ENCODE measurements at regions not wholly inside any gene's neighbourhood (a gene's known extent, or its start where the extent isn't known, plus 50 kb on each side); places are given as distances from the start of the nearest gene placed in this dataset.

GRCh38 chr17:33438139-33438538, 145.0 kb upstream of the ASIC2 start:
- Histone ChIP-seq H3K27ac (ENCODE audit: control insufficient read depth, insufficient read depth) (no peak overlapping the region), H3K27me3 (replicated peaks in 1 of 2; ENCODE audit: control insufficient read depth in 2 of 2, insufficient read depth in 2 of 2, low read length in 1 of 2) (no peaks in the 10 kb centered on the region), H3K9ac (ENCODE audit: control insufficient read depth, insufficient read depth, low read length) (no peak overlapping the region), H4K20me1 (ENCODE audit: control insufficient read depth, insufficient read depth) (no peaks in the 10 kb centered on the region), H3K4me3 (no peak overlapping the region), H2AFZ (ENCODE audit: control insufficient read depth, low read depth, low read length) (no peak overlapping the region), H3K4me1 (ENCODE audit: control insufficient read depth, insufficient read depth, low read length) (no peaks in the 10 kb centered on the region), H3K79me2 (ENCODE audit: control insufficient read depth, insufficient read depth, low read length) (no peaks in the 10 kb centered on the region), H3K9me3 (replicated peaks; ENCODE audit: control insufficient read depth, insufficient read depth, low read length) (no peaks in the 10 kb centered on the region), H3K4me2 (ENCODE audit: control insufficient read depth, insufficient read depth) (no peak overlapping the region), H3K36me3 (ENCODE audit: control insufficient read depth in 2 of 2, insufficient read depth in 2 of 2, low read length in 1 of 2) (no peaks in the 10 kb centered on the region)
- ChIA-PET SMC1A (ENCODE audit: uncharacterized antibody, unreplicated experiment) (interaction anchor here (0.6 to 1.2 kb wide), 6 partner anchors 16 to 50 kb away, joined by 3 to 4 read pairs (median 3); no protein-coding TSS in a partner anchor), RAD21 (ENCODE audit: unreplicated experiment) (no interaction called here), POLR2A (no interaction called here), CTCF (interaction anchor here (1.0 kb wide), 1 partner anchor 50 kb away, joined by 3 read pairs; no protein-coding TSS in a partner anchor)
- WGBS (ENCODE audit: insufficient coverage, insufficient replicate concordance, low lambda C conversion rate, missing lambda C conversion rate) = 0% methylated on average over 2 of the region's 2 CpGs
- FAIRE-seq (no peak), DNase-seq (ENCODE audit: low read depth, low spot score) (no peak), ATAC-seq (no peak)
- no TSS peak for BruUV-seq (replicated peaks)
- intact Hi-C loops (cut with micrococcal nuclease; ENCODE audit: unreplicated experiment) = no loop called here
- in situ Hi-C loops (cut with MboI) = no loop called here
- no peak for TF ChIP-seq ZNF207 (IDR thresholded peaks at IDR 0.05; ENCODE audit: borderline replicate concordance)
- TF ChIP-seq NFXL1 (IDR thresholded peaks at IDR 0.05; ENCODE audit: borderline replicate concordance) = no peak
- TF ChIP-seq ZBED1 (IDR thresholded peaks at IDR 0.05; ENCODE audit: borderline replicate concordance) = no peak
- no peak for TF ChIP-seq HDAC2 (IDR thresholded peaks at IDR 0.05)
- TF ChIP-seq FOXK2 (IDR thresholded peaks at IDR 0.05) = no peak

GRCh38 chr17:33438578-33438977, 145.5 kb upstream of the ASIC2 start:
- no peaks in the 10 kb centered on the region for H3K9me3 ChIP-seq (replicated peaks; ENCODE audit: control insufficient read depth, insufficient read depth, low read length)
- ChIA-PET SMC1A (ENCODE audit: uncharacterized antibody, unreplicated experiment) (interaction anchor here (0.6 to 1.3 kb wide), 7 partner anchors 15 to 50 kb away, joined by 3 to 4 read pairs (median 3); no protein-coding TSS in a partner anchor), POLR2A (no interaction called here), RAD21 (ENCODE audit: unreplicated experiment) (no interaction called here), CTCF (interaction anchor here (1.0 kb wide), 1 partner anchor 50 kb away, joined by 3 read pairs; no protein-coding TSS in a partner anchor)
- intact Hi-C loops (cut with micrococcal nuclease; ENCODE audit: unreplicated experiment) = no loop called here
- DNase-seq (ENCODE audit: low read depth, low spot score) (no peak), ATAC-seq (no peak), FAIRE-seq (no peak)
- H3K4me2 ChIP-seq (ENCODE audit: control insufficient read depth, insufficient read depth) = no peak overlapping the region
- no TSS peak for BruUV-seq (replicated peaks)
- in situ Hi-C loops (cut with MboI) = no loop called here
- 0% methylated on average over 1 of the region's 1 CpG for WGBS (ENCODE audit: insufficient coverage, insufficient replicate concordance, low lambda C conversion rate, missing lambda C conversion rate)
- H3K9ac ChIP-seq (ENCODE audit: control insufficient read depth, insufficient read depth, low read length) = no peak overlapping the region
- H2AFZ ChIP-seq (ENCODE audit: control insufficient read depth, low read depth, low read length) = no peak overlapping the region
- H3K36me3 ChIP-seq (ENCODE audit: control insufficient read depth in 2 of 2, insufficient read depth in 2 of 2, low read length in 1 of 2) = no peaks in the 10 kb centered on the region
- H4K20me1 ChIP-seq (ENCODE audit: control insufficient read depth, insufficient read depth) = no peaks in the 10 kb centered on the region
- H3K27ac ChIP-seq (ENCODE audit: control insufficient read depth, insufficient read depth) = no peak overlapping the region
- no peaks in the 10 kb centered on the region for H3K4me1 ChIP-seq (ENCODE audit: control insufficient read depth, insufficient read depth, low read length)
- no peaks in the 10 kb centered on the region for H3K27me3 ChIP-seq (replicated peaks in 1 of 2; ENCODE audit: control insufficient read depth in 2 of 2, insufficient read depth in 2 of 2, low read length in 1 of 2)
- H3K79me2 ChIP-seq (ENCODE audit: control insufficient read depth, insufficient read depth, low read length) = no peaks in the 10 kb centered on the region
- H3K4me3 ChIP-seq = no peak overlapping the region
- TF ChIP-seq ELK1 (IDR thresholded peaks at IDR 0.05; ENCODE audit: low read depth, low read length) (no peak), SKIL (IDR thresholded peaks at IDR 0.05; ENCODE audit: low read depth, poor library complexity, severe bottlenecking) (no peak), ETV6 (conservative IDR thresholded peaks at IDR 0.05 in 1 of 2, IDR thresholded peaks at IDR 0.05 in 1 of 2; ENCODE audit: borderline replicate concordance in 1 of 2, low read depth in 1 of 2) (no peak), ZBTB40 (IDR thresholded peaks at IDR 0.05; ENCODE audit: borderline replicate concordance) (no peak), SUPT20H (IDR thresholded peaks at IDR 0.05; ENCODE audit: borderline replicate concordance, control insufficient read depth, low read depth, low read length) (no peak)

Data from GM12878 (cell line).